GM19452 (cell line): ENCODE measurements at regions not wholly inside any gene's neighbourhood (a gene's known extent, or its start where the extent isn't known, plus 50 kb on each side); places are given as distances from the start of the nearest gene placed in this dataset.

Experiments used
- ATAC-seq: cut with Tn5 transposase; IDR thresholded peaks from one replicate; pipeline ENCODE4 v1.9.1; 2021; ENCODE audit not compliant: unreplicated experiment

DNA sequence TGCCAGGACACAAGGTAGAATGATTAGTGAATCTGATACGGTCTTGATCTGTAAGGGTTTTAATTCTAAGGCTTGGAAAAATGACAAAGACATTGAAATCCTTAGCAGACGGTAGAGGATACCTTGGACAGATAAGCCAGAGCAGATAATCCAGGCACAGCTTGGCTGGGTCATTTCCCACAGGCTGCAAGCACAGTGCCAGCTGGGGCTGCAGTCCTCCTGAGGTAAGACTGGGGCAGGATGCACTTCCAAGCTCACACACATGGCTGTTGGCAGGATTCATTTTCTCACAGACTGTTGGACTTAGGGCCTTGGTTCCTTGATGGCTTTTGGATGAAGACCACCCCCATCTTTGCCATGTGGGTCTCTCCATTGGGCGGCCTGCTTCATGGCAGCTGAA, 63.2 kb upstream of the BMPER start:
- no peak for ATAC-seq

- no peak for ATAC-seq
Observed at GRCh38 chr7:33845991-33846509, 59.3 kb upstream of the BMPER start.

DNA sequence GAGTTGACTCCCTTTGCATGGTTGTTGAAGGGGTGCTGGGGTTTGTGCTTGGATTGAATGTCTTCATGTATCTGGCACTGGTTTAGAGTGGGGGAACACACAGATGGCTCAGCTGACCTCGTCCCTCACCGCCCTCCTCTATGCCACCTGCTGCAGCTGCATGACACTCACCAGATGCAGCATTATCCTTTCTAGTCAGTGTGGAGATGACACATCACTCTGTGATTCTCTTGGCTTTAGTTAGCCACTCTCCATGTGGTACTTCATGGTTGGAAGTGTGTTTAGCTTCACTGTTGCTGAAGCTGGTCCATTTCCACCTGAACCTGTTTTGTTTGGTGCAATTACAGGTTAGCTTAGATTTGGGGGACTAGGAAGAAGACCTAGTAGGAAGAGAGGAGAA, 56.3 kb upstream of the BMPER start:
- no peak for ATAC-seq

DNA sequence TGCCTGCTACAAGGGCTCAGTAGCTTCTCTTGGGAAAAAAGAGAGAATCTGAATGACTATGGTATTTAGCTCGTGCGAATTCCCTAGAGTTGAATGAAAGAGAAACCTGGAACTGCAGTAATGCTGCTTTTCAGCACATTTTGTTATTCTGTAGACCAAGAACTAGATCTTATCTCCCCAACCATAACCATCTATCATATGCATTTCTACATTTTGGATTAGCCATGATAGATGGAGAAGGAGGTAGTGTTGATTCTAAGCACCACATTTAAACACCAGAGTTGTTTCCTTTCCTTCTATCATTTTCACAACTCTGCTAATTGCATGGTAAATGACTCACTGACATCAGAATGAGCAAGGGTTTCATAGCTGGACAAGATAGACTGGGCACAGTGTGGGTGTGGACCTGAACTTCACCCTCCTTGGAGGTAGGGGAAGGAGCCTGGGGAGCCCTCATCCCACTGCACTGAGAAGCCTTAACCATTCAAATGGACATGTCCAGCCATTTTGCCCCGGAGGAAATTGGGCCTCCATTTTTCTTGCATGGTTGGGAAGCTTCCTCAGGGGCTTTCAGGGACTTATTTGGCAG, 55.3 kb upstream of the BMPER start:
- no peak for ATAC-seq

DNA sequence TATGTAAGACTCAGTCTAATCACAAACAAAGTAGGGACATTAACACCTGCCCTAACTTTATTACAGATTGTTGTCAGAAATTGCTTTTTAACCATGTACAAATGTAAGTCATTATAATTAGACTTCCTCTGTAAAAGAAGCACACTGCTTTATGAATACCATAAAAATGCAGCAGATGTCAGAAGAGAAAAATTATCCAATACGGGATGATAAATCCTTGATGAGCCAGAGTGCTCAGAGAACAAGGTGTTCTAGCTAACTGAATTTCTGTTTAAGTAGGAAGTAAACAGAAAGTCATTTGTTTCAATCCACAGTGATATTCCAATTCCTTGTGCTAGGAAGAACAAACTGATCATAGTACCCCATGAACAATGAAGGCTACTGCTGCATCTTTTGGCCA, 54.6 kb upstream of the BMPER start:
- no peak for ATAC-seq

GRCh38 chr7:33852838-33853237, 52.5 kb upstream of the BMPER start:
- ATAC-seq, result no peak

DNA sequence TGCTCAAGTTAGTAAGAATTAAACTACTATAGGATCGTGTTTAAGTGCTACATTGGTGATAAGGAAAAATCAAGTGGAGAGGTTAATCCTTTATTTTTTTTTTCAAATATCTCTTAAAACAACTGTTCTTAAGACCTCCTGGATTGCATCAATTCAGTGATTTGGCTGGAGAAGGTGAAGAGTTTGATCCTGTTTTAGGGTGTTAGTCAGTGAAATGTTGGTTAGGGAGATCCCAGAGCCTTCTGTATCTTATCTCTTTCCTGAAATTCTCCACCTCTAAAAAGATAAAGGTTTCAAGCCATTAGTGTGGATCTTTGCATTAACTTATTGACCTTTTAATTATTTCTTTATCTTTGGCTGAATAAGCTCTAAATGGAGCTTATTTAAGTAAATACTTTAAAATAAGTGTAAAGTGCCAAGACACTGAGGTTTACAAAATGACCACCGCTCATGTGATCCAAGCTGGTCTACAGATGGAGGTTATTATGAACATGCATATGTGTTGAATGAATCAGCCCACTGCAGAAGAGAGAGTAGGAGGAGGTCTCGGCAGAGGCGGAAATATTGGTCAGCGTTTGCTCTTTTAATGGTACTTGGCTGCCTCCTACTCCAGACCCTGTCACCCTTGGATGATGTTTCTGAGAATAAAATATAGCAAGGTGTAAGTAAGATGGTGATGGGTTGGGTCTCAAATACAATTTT, 51.8 kb upstream of the BMPER start:
- ATAC-seq, result no peak

DNA sequence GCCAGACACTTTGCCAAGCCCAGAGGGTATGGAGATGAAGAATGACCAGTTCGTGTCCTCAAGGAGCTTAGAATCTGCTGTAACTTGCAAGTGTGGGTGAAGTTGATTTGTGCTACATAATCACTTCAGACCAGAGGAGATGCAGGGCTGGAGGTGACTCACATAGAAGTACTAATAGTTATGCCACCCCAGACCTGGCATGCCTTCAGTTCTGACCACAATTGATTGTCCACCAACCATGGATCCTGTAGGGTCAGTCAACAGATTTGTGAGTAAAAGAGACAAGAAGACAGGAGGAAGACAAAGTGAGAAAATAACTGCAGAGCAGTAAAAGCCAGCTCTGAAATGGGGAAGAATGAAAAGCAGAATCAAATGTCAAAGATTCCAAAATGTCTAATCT, 51.2 kb upstream of the BMPER start:
- no peak for ATAC-seq

DNA sequence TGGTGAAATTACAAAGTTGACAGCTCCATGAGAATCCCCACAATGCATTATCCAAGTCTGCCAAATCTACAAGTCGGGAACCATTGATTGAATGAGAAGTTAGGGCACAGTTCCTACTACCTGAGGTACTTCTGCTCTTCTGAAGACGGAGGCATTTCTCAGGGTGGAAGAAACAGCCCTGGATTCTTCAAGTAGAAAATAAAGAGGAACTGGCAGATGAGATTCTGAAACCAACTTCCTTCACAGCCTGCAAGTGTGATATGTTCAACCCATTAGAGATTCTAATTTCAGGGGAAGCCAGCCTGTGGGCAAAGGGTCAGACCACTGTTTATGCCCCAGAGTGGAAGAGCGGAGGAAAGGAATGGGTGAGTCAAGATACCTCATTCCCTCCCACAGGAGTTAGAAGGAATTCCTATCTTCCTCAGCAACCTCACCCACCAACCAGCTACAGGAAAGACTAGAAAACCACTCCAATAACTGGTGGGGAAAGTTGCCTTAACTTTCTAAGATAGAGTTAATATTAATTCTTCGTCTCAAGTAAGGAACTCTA, 50.5 kb upstream of the BMPER start:
- no peak for ATAC-seq
